Ishikawa (cell line): ENCODE measurements at regions not wholly inside any gene's neighbourhood (a gene's known extent, or its start where the extent isn't known, plus 50 kb on each side); places are given as distances from the start of the nearest gene placed in this dataset.

Experiments
- CEBPB ChIP-seq: IDR thresholded peaks from 2 replicates; pipeline ENCODE4 v1.6.1; 2012
- CREB1 ChIP-seq: IDR thresholded peaks from 2 replicates; pipeline ENCODE4 v1.6.1; 2012; ENCODE audit warnings: low read depth
- EGR1 ChIP-seq: IDR thresholded peaks from 2 replicates; pipeline ENCODE4 v1.6.1; 2012
- EP300 ChIP-seq: IDR thresholded peaks from 2 replicates; pipeline ENCODE4 v1.6.1; 2012; ENCODE audit warnings: borderline replicate concordance
- NFIC ChIP-seq: IDR thresholded peaks from 2 replicates; pipeline ENCODE4 v1.6.1; 2012
- RAD21 ChIP-seq: IDR thresholded peaks from 2 replicates; pipeline ENCODE4 v1.6.1; 2012; ENCODE audit warnings: low read depth
- REST ChIP-seq: IDR thresholded peaks from 2 replicates; pipeline ENCODE4 v1.6.1; 2012; ENCODE audit warnings: low read depth, mild to moderate bottlenecking
- TAF1 ChIP-seq: IDR thresholded peaks from 2 replicates; pipeline ENCODE4 v1.6.1; 2012; ENCODE audit warnings: low read depth, mild to moderate bottlenecking
- TCF12 ChIP-seq: IDR thresholded peaks from 2 replicates; pipeline ENCODE4 v1.6.1; 2012; ENCODE audit warnings: low read depth
- TEAD4 ChIP-seq: IDR thresholded peaks from 2 replicates; pipeline ENCODE4 v1.6.1; 2012
- USF1 ChIP-seq: IDR thresholded peaks from 2 replicates; pipeline ENCODE4 v1.6.1; 2012
- YY1 ChIP-seq: IDR thresholded peaks from 2 replicates; pipeline ENCODE4 v1.6.1; 2012; ENCODE audit warnings: low read depth
- TF ChIP-seq, protein P1 (sequence below): IDR thresholded peaks from 2 replicates; pipeline ENCODE4 v1.6.1; 2012

- TF ChIP-seq REST (no peak), EP300 (no peak), CREB1 (no peak), NFIC (no peak), CEBPB (no peak), TCF12 (no peak), RAD21 (no peak), TEAD4 (no peak), TAF1 (no peak), EGR1 (no peak), USF1 (no peak), YY1 (no peak)
- TF ChIP-seq, protein P1, sequence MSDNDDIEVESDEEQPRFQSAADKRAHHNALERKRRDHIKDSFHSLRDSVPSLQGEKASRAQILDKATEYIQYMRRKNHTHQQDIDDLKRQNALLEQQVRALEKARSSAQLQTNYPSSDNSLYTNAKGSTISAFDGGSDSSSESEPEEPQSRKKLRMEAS: no peak
Measured at GRCh38 chr6:95120984-95121383, 456.4 kb upstream of the MANEA start.
